HG03565 (cell line): ENCODE measurements at regions not wholly inside any gene's neighbourhood (a gene's known extent, or its start where the extent isn't known, plus 50 kb on each side); places are given as distances from the start of the nearest gene placed in this dataset.
"Not testable (repeated sequence)": the region's sequence is repeated elsewhere in the genome, so short reads cannot be mapped to it uniquely, and the experiment has no call there.

Experiments
- ATAC-seq: cut with Tn5 transposase; IDR thresholded peaks from one replicate; pipeline ENCODE4 v1.9.1; 2021; ENCODE audit warnings: mild to moderate bottlenecking, moderate library complexity; ENCODE audit not compliant: unreplicated experiment

DNA sequence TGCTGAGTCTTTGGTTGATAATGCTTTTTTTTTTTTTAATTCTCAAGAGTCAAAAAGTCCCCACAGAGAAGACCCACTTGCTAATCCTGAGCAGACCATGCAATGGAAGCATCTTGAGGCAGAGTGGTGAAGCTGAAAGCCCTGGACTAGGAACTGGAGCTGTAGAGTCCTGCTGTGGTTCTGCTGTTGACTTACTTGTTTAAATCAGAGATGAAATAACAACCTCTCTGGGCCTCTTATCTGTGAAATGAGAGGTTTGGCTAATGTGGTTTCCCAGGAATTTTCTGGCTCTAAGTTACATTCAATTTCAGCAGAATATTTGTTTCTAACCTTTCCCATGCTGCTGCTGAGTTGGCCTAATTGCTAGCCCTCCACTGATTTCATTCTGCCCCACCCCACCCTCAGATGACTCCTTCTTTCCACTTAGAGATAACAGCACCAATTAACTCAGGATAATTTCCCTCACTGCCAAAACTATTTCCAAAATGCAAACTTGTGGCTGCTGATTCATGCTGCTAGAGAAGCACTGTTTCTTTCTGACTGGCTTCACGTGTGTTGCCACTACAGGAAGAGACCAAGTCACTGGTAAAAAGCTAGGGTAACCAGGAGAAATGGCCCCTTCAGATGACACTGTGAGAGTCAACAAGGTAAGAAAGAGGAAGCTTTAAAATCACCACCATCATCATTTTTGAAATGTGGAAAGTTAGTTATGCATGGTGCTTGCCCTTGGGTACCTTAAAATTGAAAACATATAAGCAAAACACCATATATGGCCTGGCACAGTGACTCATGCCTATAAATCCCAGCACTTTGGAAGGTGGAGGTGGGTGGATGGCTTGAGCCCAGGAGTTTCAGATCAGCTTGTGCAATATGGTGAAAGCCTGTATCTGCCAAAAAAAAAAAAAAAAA lies 326.4 kb downstream of the DCHS2 start:
- peak; percentile 82 for ATAC-seq

DNA sequence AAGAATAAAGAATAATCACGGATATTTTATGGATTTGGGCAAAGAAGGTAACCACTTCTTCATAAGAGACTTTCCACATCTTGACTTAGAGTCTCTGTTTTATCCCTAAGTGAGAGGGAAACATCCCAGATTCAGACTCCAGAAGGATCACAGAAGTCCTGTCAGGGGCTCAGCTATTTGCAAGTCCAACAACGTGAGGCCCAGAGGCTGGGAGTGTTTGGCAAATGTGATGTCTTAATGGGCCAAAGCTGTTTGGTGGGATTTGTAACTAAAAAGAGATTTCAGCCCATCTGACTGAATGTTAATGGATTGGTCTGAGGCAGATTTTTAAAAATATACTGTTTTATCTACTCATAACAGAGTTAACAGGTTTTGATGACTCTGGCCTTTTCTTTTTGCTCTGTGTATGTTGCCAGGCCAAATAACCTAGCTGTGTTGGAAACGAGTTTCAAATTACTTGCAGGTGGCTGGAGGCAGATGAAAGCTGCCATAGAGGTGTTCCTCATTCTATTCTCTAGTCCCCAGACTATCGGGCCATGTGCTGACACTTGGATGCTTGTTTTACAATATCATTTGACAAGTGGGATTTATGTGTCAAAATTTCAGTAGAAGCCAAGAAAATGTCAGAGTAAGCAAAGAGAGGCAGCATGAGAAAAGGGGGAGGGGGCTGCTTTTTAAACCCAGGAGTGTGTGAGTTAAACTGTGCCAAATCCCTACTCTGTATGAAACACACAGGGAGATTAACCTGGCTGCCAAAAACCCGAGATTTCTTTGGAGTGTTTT lies 330.9 kb downstream of the DCHS2 start:
- ATAC-seq: no peak

DNA sequence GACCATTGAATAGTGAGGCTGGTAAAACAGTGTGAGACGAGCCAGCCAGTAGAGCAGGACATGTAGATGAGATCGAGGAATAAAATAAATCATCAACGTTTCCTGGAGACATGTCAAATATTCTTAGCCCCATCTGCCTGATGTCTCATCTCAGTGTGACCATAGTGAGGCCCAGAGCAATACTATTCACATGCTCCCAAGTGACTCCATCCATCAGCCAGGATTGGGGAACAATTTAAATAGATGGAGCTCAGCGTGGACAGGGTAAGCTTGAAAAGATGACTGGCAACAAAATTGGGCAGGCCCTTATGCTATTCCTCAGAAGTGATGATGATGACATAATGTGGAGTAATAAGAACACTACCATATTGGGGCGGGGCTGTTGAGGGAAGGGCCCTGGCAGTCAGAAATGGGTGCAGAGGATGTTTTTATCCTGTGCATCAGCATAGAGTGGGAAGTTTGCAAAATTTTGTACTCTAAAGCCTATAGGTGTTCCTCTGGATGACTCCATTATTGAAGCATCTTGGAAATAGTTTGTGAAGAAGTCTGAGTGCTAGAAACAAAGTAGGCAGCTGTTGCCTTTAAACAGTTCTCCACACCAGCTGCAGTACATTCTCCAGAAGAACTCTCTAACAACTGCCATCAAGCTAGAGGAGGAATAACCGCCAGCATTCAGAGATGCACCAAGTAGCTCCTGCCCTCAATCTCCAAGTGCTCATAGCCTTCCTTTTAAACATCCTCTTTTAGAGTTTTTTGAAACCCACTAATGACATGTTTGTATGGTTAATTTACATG lies 333.0 kb downstream of the DCHS2 start:
- no peak for ATAC-seq

DNA sequence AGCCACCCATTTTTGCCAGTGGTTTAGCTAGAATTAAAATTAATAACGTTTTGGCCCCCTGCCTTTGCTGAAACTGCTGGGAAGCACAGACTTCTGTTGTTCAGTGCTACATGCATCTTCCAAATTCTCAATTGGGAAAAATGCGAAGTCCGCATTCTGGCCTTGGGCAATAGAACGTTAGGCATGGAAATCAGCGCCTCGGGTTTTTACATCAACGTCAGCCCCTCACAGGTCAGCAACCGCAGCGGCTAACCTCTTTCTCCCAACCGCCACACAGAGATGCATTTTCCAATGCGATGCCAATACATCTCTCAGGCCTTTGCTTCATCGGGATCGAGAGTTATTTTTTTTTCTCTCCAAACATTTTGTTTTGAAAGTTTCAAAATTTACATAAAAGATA lies 339.1 kb downstream of the DCHS2 start:
- no peak for ATAC-seq

DNA sequence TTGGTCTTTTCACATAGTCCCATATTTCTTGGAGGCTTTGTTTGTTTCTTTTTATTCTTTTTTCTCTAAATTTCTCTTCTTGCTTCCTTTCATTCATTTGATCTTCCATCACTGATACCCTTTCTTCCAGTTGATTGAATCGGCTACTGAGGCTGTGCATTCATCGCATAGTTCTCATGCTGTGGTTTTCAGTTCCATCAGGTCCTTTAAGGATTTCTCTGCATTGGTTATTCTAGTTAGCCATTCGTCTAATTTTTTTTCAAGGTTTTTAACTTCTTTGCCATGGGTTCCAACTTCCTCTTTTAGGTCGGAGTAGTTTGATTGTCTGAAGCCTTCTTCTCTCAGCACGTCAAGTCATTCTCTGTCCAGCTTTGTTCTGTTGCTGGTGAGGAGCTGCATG lies 342.4 kb downstream of the DCHS2 start:
- not testable (repeated sequence) for ATAC-seq

DNA sequence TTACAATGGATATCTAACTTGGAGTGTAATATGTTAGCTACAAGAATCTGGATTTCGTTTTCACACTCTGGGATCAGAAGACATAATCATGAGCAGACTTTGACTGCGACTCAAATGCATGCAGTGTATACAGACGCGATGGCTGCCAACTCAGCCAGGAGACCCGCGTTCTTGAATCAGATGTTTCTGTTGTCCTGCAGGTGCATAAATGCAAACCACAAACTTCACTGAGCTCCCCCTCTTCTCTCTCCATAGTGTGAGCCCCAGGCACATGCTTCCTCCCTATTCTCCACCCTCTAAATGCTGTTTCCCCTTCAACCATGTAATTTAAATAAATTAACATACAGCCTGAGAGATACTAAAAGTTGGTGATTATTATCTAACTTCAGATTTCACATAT lies 347.9 kb downstream of the DCHS2 start:
- no peak for ATAC-seq

DNA sequence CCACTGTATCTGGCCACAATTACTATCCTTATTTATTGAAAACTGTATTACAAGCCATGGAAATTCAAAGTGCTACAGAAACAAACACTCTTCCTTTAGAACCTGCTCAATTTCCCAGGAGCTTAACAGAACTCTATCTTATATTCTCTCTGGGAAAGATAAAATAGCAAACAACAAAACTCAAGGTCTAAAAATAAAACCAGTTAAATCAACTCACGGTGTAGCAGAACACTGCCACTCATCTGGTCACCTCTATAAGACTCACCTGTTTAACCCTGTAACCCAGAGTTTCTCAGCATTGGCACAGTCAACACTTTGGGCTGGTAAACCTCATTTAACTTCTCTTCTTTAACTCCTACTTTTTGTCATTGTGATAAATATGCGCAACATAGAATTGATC lies 348.9 kb downstream of the DCHS2 start:
- no peak for ATAC-seq

DNA sequence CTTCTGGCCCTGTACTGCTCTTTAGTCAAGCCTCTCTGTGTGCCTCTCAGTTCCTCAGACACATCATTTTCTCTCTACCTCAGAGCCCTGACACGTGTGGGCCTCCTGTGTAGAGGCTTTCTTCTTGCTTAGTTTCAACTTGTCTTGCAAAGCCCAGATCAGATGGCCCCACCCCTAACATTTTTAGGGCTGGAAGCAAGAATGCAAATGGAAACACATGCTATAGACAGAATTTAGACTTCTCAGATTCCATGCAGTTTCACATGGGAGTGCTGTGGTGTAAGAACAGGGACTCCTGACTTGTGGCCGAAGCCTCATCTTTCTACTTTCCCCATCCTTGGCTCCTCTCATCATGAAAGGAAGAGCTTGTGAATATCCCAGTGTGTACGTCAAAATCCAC lies 350.7 kb downstream of the DCHS2 start:
- no peak for ATAC-seq

DNA sequence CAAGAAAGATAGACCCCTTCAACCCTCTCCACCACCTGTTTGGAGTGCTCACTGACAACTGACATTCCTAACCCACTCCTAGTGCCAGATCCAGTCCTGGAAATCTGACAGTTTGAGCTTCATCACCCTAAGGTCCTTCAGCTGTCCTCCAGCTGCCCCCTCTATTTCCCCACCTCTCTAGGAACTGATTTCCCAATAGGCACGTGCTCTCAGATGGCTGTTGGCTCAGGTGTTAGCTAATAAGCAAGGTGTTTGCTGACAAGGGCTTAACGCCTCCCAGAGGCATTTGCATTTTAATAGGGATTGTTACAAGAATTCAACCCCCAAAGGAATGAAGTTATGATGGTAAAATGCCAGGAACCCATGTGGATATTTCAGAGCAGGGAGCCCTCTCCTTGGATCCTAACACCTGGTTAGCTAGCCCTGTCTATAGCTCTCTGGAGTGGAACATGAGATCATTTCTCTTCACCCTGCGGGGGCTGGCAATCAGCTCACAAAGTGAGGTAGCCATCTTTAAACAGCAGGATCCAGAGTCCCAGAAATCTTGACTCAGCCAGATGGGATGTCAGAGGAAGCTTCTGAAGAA lies 348.5 kb upstream of the SFRP2 start:
- no peak for ATAC-seq

DNA sequence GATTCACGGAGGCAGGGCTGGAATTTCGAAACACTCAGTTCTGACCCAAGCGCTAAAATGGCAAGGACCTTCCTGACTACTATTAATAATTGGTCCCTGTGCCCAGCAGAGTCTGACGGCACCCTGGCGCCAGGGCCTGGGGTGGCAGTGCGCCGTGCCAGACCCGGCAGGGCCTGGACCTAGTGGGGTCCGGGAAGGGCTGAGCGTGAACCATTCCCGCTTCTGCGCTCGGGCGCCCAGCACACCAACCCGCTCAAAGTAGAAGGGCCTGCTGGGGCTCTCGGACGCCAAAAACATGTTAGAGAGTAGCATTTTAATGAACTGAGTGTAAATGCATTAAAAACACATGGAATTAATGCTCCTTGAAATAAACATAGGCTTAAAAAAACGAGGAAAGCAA lies 346.7 kb upstream of the SFRP2 start:
- no peak for ATAC-seq

DNA sequence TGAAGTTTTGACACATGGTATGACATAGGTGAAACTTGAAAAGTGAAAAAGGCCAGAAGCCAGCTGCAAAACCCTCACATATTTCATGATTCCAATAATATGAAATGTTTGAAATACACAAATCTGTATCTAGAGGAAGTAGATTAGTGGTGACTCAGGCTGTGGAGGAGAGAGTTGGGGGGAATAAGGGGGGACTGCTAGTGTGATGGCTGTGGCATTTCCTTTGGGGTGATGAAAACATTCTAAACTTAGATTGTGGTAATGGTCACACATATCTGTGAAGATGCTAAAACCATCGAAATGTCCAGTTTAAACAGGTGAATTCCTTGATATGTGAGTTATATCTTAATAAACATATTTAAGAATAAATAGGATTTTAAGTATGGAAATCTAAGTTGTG lies 343.5 kb upstream of the SFRP2 start:
- ATAC-seq: no peak

DNA sequence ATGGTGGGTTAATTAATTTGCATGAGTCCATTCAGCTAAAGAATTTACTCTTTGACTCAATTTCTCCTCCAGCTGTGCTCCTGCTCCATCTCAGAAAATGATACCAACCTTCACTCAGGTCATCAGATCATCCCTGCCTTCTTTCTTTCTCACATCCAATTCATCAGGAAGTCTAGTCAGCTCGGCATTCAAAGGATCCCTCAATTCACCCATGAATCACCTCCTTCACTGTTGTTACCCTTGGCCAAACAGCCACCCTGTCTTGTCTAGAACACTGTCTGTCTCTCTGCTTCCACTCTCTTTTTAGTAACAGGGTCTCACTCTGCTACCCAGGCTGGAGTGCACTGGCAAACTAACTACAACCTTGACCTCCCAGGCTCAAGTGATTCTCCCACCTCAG lies 337.4 kb upstream of the SFRP2 start:
- no peak for ATAC-seq

DNA sequence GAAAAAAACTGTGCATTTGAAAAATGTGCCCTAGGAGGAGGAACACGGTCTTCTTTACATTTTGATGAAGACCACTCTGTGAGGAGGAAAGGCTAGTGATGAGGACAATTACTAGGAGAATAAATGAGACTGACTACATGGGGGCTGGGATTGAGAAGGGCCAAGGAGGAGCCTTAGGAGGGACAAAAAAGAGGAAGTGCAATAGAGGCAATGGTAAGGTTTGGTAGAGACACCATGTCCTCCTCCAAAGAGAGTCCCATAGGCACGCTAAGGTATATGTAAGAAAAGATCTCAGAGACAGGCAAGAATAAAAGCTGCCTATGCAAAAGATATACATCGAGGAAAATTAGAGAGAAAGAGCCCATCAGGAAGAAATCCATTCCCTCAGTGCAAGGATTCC lies 336.5 kb upstream of the SFRP2 start:
- ATAC-seq: no peak

DNA sequence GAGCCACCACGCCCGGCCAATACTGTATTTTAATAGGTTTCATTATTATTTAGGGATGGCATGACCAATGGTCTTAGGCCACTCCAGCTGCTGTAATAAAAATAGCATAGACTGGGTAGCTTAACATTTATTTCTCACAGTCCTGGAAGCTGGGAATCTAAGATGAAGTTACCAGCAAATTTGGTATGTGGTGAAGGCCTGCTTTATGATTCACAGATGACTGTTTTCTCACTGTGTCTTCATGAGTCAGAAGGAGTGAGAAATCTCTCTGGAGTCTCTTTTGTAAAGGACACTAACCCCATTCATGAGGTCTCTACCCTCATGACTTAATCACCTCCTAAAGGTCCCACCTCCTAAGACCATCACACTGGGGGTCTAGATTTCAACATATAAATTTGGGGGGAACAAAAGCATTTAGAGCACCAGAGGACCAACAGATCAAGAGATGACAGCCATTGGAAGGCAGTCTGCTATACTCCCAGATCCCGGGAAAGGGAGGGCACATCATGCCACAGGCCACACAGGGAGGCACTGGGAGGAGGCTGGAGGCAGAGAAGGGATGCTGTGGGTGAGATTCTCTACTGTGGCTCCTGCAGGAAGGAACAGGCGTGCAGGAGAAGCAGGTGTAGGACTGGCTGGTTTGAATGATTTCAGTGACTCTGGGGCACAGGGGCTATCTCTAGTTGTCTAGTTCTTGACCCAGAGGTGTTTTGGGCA lies 335.8 kb upstream of the SFRP2 start:
- ATAC-seq: no peak

DNA sequence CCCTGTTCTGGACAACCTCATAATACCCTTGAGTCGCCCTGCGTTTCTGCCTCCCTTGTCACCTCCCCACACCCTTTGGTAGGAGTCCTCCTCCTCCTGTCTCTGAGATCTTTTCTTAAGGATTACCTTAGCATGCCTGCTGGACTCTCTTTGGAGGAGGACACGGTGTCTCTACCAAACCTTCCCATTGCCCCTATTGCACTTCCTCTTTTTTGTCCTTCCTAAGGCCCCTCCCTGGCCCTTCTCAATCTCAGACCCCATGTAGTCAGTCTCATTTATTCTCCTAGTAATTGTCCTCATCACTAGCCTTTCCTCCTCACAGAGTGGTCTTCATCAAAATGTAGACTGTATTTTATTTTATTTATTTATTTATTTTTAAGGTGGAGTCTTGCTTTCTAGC lies 335.0 kb upstream of the SFRP2 start:
- ATAC-seq: no peak

DNA sequence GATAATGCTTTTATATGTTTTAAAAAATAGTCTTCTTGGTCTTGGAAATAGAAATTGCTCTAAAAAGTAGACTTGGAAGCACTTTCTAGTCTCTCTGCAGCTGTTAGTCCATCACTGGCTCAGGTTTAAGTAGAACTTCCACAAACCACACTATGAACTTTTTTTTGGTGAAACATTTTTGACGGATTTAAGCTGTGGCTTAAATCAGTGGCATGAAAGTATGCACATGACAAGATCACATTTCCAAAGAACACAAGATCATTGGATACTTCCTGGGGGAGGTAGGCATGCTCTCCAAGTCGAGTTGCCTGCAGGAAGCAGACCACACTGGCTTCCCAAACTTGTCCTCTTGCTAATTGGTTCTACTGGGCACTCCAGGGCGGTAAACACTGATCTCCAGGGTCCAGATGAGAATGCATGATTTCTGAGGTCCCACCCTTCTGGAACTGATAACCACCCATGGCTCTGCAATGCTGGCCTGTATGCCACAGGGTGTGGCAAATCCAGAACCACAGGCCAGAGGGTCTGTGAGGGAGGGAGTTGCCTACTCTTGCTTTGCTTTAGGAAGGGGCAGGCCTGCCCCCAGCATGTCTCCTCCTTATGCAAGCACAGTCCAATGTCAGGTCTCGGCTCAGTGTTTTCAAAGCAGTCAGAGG lies 331.9 kb upstream of the SFRP2 start:
- no peak for ATAC-seq

DNA sequence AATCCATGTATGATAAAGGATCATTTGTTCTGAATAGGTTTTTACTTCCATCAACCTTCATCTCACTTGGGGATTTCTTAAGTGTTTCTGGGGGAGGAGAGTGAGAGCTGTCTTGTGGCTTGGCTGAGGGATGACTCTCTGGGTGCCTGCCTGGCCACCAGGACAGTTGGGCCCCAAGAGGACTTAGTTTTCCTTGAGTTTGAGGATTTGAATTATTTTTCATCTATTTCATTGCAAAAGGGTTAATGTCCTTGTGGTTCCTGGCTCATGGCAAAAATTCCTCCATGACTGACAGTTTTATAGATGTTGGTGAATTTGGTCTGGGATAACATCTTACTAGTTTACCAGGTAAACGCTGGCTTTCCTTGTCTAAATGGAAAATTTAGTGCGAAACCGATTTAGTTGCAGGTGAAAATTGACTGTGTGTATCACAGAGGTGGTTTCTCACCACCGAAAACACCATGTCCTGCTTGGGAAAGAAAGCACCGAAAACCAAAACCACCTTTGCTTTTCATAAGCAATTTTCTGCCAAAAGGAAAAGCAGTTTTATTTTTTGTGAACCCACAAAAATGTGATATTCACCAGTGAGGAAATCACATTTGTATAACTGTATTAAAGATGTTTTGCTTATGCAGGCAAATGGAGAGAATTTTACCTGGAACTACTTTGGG lies 331.3 kb upstream of the SFRP2 start:
- no peak for ATAC-seq

DNA sequence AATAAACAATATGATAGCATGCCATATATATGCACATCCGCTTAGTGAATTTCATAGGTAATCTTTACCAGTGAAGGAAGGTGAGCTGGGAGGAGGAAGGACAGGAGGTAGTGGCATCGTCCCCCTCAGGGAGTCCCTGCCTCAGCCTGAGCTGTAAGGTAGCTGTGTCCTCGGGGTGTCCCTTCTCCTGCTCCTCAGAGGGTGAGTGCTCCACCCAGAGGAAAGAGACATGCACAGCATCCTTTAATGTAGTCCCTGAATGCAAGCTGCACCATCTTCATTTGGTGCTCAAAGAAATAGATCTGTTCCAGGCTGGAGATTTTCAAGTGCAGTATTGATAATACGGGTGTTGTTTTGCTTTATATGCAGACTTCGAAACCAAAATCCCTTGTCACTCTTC lies 330.4 kb upstream of the SFRP2 start:
- peak; percentile 45 for ATAC-seq

DNA sequence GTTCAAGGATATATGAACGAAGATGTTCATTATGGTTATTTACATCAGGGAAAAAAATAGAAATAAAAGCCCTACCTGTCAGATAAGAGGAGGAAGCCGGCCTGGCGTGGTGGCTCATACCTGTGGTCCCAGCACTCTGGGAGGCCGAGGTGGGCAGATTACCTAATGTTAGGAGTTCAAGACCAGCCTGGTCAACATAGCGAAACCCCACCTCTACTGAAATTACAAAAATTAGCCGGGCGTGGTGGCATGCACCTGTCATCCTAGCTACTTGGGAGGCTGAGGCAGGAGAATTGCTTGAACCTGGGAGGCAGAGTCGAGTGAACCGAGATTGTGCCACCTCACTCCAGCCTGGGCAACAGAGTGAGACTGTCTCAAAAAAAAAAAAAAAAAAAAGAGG lies 328.8 kb upstream of the SFRP2 start:
- not testable (repeated sequence) for ATAC-seq
